GM13977 (cell line): ENCODE measurements at regions not wholly inside any gene's neighbourhood (a gene's known extent, or its start where the extent isn't known, plus 50 kb on each side); places are given as distances from the start of the nearest gene placed in this dataset.
"Not testable (repeated sequence)": the region's sequence is repeated elsewhere in the genome, so short reads cannot be mapped to it uniquely, and the experiment has no call there.

Experiments used
- DNase-seq: peaks from one replicate; pipeline ENCODE4 v3.0.0; 2012; ENCODE audit warnings: low spot score
- in situ Hi-C: fragments of 300-500 bp; cut with MboI; formaldehyde crosslinking; loops from one replicate; pipeline ENCODE4 v1.12.0; 2022; ENCODE audit warnings: low sequenced_read_pairs, low pct_unique_long_range_greater_than_20kb, mixed read lengths, inconsistent platforms; ENCODE audit not compliant: unreplicated experiment

GRCh38 chr7:76971201-76971600 is 61.0 kb downstream of the SPDYE17 start:
- DNase-seq, in situ Hi-C loops: not testable (repeated sequence)

DNA sequence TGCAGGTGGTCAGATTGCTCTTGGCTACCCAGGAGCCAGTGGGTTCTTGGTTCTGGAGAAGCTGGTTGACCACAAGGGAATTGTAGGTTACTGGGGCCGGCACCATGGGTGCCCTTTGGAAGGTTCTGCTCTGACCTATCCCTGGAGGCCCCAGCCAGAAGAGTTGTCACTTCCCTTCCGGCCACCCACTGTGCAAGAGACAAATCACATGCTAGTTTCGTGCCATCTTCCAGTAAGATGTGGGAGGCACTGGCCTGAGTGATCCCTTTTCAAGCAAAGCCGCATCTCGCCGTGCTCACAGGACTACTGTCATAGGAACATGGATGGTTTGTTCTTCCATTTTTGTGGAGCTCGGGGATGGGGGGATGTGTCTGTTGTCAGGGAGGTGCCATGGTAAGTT is 62.3 kb downstream of the SPDYE17 start:
- DNase-seq, in situ Hi-C loops: not testable (repeated sequence)

GRCh38 chr7:76965731-76966548 is 66.2 kb downstream of the SPDYE17 start:
- in situ Hi-C loops = not testable (repeated sequence)

DNA sequence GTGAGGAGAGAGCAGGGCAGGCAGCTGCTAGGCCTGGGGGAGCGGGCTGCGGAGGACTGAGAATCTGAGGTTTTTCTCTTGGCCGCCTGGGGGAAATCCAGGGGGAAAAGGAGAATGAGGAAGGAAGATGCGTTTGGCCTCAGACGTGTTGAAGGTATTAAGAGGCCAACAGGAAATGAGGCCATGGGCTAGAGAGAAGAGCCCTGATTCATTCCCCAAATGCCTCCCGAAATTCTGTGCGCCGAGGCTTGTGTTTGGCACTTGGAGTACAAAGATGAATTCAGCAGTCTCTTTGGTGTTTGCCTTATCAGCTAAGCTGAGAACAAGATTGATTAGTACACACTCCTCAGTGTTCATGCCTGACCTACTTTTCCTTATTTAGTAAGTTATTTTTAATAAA is 68.1 kb downstream of the SPDYE17 start:
- in situ Hi-C loops, DNase-seq: not testable (repeated sequence)

More at GRCh38 chr7:76965731-76966548, 66.2 kb downstream of the SPDYE17 start:
- not testable (repeated sequence) for DNase-seq

- DNase-seq, in situ Hi-C loops: not testable (repeated sequence)
These were observed 69.1 kb downstream of the SPDYE17 start for GRCh38 chr7:76963061-76963460.

- DNase-seq, in situ Hi-C loops: not testable (repeated sequence)
These were observed 71.7 kb downstream of the SPDYE17 start for GRCh38 chr7:76960400-76960986.

DNA sequence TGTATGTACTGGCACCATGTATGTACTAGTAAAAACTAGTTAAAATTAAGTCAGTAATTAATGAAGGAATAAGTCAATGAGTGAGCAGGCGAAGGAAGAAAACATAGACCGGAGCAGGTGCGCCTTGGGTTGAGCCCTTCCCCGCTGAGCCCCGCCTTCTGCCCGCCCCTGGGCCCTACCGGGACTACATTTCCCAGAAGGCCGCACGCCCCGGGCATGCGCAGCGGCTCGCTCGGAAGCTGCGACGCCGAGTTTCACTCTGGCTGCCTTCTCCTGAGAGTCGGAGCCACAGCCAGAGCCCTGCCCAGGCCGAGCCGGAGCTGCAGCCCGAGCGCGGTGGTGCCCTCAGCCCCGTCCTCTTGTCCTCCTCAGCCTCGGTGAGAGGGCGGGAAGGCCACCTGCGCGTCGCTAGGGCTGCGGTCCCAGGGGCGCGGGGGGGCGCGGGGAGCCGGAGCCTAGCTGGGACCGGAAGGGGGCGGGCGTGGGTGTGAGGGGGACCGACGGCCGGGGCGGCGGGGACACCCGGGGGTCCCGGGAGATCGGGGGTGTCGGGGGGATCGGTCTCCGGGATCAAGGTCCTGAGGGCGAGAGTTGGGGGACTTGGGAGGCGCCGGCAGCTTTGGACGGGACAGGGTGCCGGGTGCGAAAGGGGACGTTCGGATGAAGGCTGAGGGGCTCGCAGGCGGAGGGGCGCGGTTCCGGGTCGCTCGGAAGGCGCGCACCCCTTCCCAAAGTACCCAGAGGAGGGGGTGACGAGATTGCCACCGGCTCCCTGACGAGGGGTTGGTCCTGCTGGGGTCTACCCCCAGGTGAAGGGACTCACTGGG is 72.4 kb downstream of the SPDYE17 start:
- DNase-seq, in situ Hi-C loops: not testable (repeated sequence)

DNA sequence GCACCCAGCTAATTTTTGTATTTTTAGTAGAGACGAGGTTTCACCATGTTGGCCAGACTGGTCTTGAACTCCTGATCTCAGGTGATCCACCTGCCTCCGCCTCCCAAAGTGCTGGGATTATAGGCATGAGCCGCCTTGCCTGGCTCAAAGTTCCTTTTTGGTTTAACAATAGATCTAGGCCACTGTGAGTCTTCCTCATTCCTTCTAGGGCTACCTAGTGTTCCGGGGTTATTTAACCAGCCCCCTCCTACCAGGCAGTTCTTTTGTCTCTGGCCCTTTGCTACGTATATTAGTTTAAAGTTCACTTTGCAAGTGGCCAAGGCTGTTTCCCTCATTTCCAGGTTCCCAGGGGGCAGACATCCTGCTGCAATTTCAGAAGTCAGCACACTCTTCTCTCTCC is 75.6 kb downstream of the SPDYE17 start:
- in situ Hi-C loops, DNase-seq: not testable (repeated sequence)

DNA sequence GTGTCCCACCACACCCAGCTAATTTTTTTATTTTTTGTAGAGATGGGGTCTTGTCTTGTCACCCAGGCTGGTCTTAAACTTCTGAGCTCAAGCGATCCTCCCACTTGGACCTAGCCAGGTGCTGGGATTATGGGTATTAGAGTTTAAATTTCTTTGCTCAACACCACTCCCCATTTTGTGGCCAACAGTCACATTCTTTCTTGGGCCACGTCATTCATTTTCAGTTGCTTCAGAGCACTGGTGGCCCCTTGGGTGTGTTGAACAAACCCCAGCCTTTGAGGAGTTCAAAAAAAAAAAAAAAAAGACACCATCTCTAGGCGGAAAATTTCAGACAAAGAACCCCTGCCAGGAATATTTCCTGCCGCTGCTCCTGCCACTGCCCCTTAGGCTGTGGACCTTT is 77.0 kb downstream of the SPDYE17 start:
- in situ Hi-C loops, DNase-seq: not testable (repeated sequence)

GRCh38 chr7:76944603-76945002 is 87.6 kb downstream of the SPDYE17 start:
- in situ Hi-C loops = not testable (repeated sequence)

DNA sequence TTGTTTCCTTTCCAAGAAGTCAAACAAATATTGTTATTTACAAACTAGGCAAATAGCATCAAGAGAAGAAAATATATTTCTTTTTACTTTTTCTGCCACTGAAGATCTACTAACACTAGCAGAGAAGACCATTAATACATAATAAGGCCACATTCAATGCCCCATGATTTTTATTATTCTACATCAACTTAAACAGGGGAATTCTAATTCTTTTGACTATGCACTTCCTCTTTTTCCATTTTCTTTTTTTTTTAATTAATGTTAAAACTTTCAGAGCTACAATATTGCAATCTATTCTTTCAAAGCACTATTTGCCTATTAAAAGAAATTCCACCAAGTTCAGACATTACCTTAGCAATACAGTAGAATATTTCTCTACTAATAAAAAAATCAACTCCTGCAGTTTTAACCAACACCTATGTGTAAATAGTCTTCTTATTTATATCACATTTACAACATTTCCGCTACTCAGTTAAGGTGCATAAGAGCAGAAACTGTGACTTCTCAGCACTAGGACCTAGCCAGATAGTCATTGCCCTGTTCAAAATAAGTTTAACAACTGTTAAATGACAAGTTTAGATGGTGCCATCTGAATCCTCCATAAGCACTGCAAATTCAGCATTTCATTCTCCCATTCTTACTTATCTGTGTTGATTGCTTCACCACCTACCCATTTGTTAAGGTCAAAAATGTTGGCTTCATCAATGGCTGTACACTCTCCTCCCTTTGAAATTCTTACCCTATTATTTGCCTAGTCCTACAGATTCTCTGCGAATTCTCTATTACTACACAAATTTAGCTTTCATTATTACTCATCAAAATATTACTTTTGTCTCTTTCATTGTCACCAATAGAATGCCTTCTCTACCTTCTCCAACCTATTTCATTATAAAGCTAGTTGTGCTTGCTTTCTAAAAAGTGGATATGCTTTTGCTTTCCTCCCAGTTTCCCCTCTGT is 90.1 kb downstream of the SPDYE17 start:
- DNase-seq, in situ Hi-C loops: not testable (repeated sequence)

More at GRCh38 chr7:76944603-76945002, 87.6 kb downstream of the SPDYE17 start:
- DNase-seq = not testable (repeated sequence)

- DNase-seq, in situ Hi-C loops: not testable (repeated sequence)
These were observed 94.4 kb downstream of the SPDYE17 start for GRCh38 chr7:76937781-76938180.

- in situ Hi-C loops, DNase-seq: not testable (repeated sequence)
These were observed 94.8 kb downstream of the SPDYE17 start for GRCh38 chr7:76937330-76937729.

- in situ Hi-C loops = not testable (repeated sequence)
These were observed 95.8 kb downstream of the SPDYE17 start for GRCh38 chr7:76936346-76936745.

GRCh38 chr7:76934711-76935110 is 97.5 kb downstream of the SPDYE17 start:
- DNase-seq, in situ Hi-C loops: not testable (repeated sequence)

More at GRCh38 chr7:76936346-76936745, 95.8 kb downstream of the SPDYE17 start:
- not testable (repeated sequence) for DNase-seq

DNA sequence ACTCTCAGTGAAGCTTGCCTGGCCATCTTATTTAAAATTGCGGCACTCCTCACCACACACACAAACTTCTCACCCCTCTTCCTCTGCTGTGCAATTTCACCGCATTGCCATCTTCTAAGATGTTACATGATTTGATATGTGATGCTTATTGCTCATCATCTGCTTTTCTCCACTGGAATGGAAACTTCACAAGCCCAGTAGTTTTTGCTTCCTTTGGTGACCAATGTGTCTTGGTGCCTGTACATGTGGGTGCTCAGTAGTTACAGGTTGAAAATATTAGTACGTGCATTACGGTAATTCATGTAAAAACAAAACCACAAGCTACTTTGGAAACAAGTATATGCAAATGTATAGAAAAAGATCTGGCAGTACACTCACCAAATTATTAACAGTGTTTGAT is 99.2 kb downstream of the SPDYE17 start:
- DNase-seq, in situ Hi-C loops: not testable (repeated sequence)

DNA sequence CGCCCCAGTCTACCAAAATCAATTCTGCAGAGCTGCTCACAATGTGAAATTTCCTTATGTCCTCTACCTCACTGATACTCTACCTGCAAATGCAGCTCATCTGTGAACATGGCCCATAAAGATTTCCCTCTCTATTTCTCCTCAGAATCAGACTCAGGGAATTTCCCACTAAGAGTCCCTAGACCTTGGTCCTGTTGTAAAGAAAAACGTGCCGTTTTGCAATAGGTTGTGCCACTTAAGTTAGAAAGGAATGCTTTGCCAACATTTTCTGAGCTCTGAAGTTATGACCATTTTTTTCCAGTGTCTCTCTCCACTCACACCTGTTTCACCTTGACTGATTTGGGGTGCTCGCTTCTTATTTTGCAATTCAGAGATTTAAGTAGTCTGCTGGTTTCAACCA is 100.7 kb downstream of the SPDYE17 start:
- in situ Hi-C loops, DNase-seq: not testable (repeated sequence)
